H1 (cell line): ENCODE measurements at regions not wholly inside any gene's neighbourhood (a gene's known extent, or its start where the extent isn't known, plus 50 kb on each side); places are given as distances from the start of the nearest gene placed in this dataset.

Source experiments
- CTCF ChIA-PET: fragments of 300-600 bp; sonication (Branson Sonifier 250); formaldehyde crosslinking; loops from one replicate; lab custom pipeline; 2021; ENCODE audit not compliant: partially characterized antibody; lab: Charles Lee
- POLR2A ChIA-PET: fragments of 300-600 bp; sonication (Branson Sonifier 250); formaldehyde crosslinking; loops from one replicate; lab custom pipeline; 2021; ENCODE audit warnings: inconsistent platforms; ENCODE audit not compliant: partially characterized antibody; lab: Charles Lee
- DNase-seq, 2 experiments: peaks; one replicate each; pipeline versions ENCODE4 v3.0.0 to v3.0.0-alpha.2; 2010 to 2022; ENCODE audit warnings: low spot score in 2 of 2, low read depth in 1 of 2, mixed read lengths in 1 of 2
- FAIRE-seq: peaks from 2 replicates; lab custom pipeline; 2011; peaks lifted over from hg19 to GRCh38; lab: Jason Lieb, UNC
- H2AFZ ChIP-seq: 2 replicates; pipeline ENCODE4 v1.8.1; 2012; ENCODE audit warnings: low read length, inconsistent platforms
- H2AK5ac ChIP-seq: 2 replicates; pipeline ENCODE4 v1.6.1; 2013; ENCODE audit warnings: low read depth, low read length
- H2BK120ac ChIP-seq: replicated peaks from 2 replicates; pipeline ENCODE3; 2013; ENCODE audit warnings: low read depth, low read length, inconsistent platforms
- H2BK12ac ChIP-seq: 2 replicates; pipeline ENCODE4 v1.6.1; 2013; ENCODE audit warnings: low read depth, low read length
- H2BK15ac ChIP-seq: 2 replicates; pipeline ENCODE4 v1.6.1; 2013; ENCODE audit warnings: low read length
- H2BK20ac ChIP-seq: 2 replicates; pipeline ENCODE4 v1.6.1; 2013; ENCODE audit warnings: low read length
- H2BK5ac ChIP-seq: 2 replicates; pipeline ENCODE4 v1.6.1; 2013; ENCODE audit warnings: low read depth, low read length
- H3K14ac ChIP-seq: 2 replicates; pipeline ENCODE4 v1.6.1; 2013; ENCODE audit warnings: inconsistent platforms; ENCODE audit not compliant: insufficient read length
- H3K18ac ChIP-seq: 2 replicates; pipeline ENCODE4 v1.6.1; 2013; ENCODE audit warnings: low read length; ENCODE audit errors: extremely low read depth
- H3K23ac ChIP-seq: 2 replicates; pipeline ENCODE4 v1.6.1; 2013; ENCODE audit warnings: inconsistent platforms; ENCODE audit not compliant: insufficient read length
- H3K23me2 ChIP-seq: 2 replicates; pipeline ENCODE4 v1.6.1; 2013; ENCODE audit warnings: low read depth, low read length
- H3K27ac ChIP-seq: 2 replicates; pipeline ENCODE4 v1.6.1; 2011; ENCODE audit warnings: low read depth, low read length, inconsistent platforms
- H3K27me3 ChIP-seq, 4 experiments: replicated peaks in 1 of 4; 1 replicate in 1 of 4; 2 replicates in 3 of 4; pipeline versions ENCODE4 v1.6.1 to v1.8.1; 2011 to 2013; ENCODE audit warnings: low read length in 3 of 4, mild to moderate bottlenecking in 3 of 4, inconsistent platforms in 2 of 4, mixed read lengths in 2 of 4, moderate library complexity in 1 of 4; ENCODE audit not compliant: control insufficient read depth in 3 of 4, insufficient read depth in 3 of 4; ENCODE audit errors: extremely low read depth in 1 of 4
- H3K36me3 ChIP-seq, 4 experiments: 2 replicates each; pipeline versions ENCODE4 v1.6.1 to v1.8.1; 2011 to 2013; ENCODE audit warnings: mild to moderate bottlenecking in 4 of 4, low read length in 3 of 4, moderate library complexity in 2 of 4, control low read depth in 1 of 4, inconsistent platforms in 1 of 4; ENCODE audit not compliant: insufficient read depth in 4 of 4, control insufficient read depth in 2 of 4
- H3K4ac ChIP-seq: replicated peaks from 2 replicates; pipeline ENCODE3; 2013; ENCODE audit warnings: low read length, low read depth, mixed read lengths, inconsistent platforms; ENCODE audit not compliant: insufficient read length
- H3K4me1 ChIP-seq, 4 experiments: replicated peaks in 1 of 4; 1 replicate in 1 of 4; 2 replicates in 3 of 4; pipeline versions ENCODE4 v1.6.1 to v1.8.1; 2011 to 2013; ENCODE audit warnings: low read length in 3 of 4, inconsistent platforms in 2 of 4, mixed read lengths in 1 of 4; ENCODE audit not compliant: insufficient read depth in 4 of 4, control insufficient read depth in 3 of 4
- H3K4me2 ChIP-seq, 2 experiments: 2 replicates each; pipeline versions ENCODE4 v1.6.1 to v1.8.1; 2011 to 2013; ENCODE audit warnings: low read depth in 2 of 2, low read length in 2 of 2, control low read depth in 1 of 2, inconsistent platforms in 1 of 2, mild to moderate bottlenecking in 1 of 2; ENCODE audit not compliant: insufficient read depth in 1 of 2
- H3K4me3 ChIP-seq, 4 experiments: fragments of 200-600, 300-600 bp in 1 of 4; sonication (generic), shearing (Covaris generic), sonication (Bioruptor Twin) in 1 of 4; 2 replicates each; pipeline versions ENCODE4 v1.5.1 to v1.8.1; 2011 to 2016; ENCODE audit warnings: low read length in 4 of 4, low read depth in 3 of 4, control low read depth in 2 of 4, inconsistent platforms in 2 of 4, mild to moderate bottlenecking in 2 of 4, mixed read lengths in 1 of 4, moderate library complexity in 1 of 4; ENCODE audit not compliant: insufficient read depth in 2 of 4; ENCODE audit errors: extremely low read depth in 1 of 4
- H3K56ac ChIP-seq: replicated peaks from 2 replicates; pipeline ENCODE3; 2013; ENCODE audit warnings: low read depth, mild to moderate bottlenecking, mixed read lengths, low read length, inconsistent platforms; ENCODE audit not compliant: insufficient read length
- H3K79me1 ChIP-seq: 2 replicates; pipeline ENCODE4 v1.6.1; 2013; ENCODE audit warnings: low read depth, low read length, control low read depth
- H3K79me2 ChIP-seq, 2 experiments: 2 replicates each; pipeline versions ENCODE4 v1.6.1 to v1.8.1; 2012 to 2013; ENCODE audit warnings: low read length in 2 of 2, mild to moderate bottlenecking in 2 of 2, inconsistent platforms in 1 of 2; ENCODE audit not compliant: insufficient read depth in 2 of 2, control insufficient read depth in 1 of 2
- H3K9ac ChIP-seq, 4 experiments: replicated peaks in 1 of 4; 1 replicate in 1 of 4; 2 replicates in 3 of 4; pipeline versions ENCODE4 v1.6.1 to v1.8.1; 2011 to 2013; ENCODE audit warnings: low read depth in 3 of 4, low read length in 3 of 4, control low read depth in 2 of 4, mild to moderate bottlenecking in 2 of 4, moderate library complexity in 2 of 4, inconsistent platforms in 1 of 4; ENCODE audit errors: extremely low read depth in 1 of 4
- H3K9me3 ChIP-seq, 2 experiments: 2 replicates each; pipeline versions ENCODE4 v1.6.1 to v1.8.1; 2012 to 2013; ENCODE audit warnings: mild to moderate bottlenecking in 2 of 2, moderate library complexity in 2 of 2, control low read depth in 1 of 2, inconsistent platforms in 1 of 2, low read depth in 1 of 2, low read length in 1 of 2, mixed read lengths in 1 of 2; ENCODE audit not compliant: insufficient read depth in 2 of 2
- H4K20me1 ChIP-seq, 2 experiments: replicated peaks in 1 of 2; 2 replicates each; pipeline versions ENCODE3 to v1.8.1; 2011 to 2013; ENCODE audit warnings: inconsistent platforms in 2 of 2, low read length in 2 of 2, mild to moderate bottlenecking in 1 of 2; ENCODE audit not compliant: insufficient read depth in 2 of 2, control insufficient read depth in 1 of 2
- H4K5ac ChIP-seq: 2 replicates; pipeline ENCODE4 v1.6.1; 2013; ENCODE audit warnings: low read length, low read depth, mixed read lengths, inconsistent platforms; ENCODE audit not compliant: insufficient read length
- H4K8ac ChIP-seq: 2 replicates; pipeline ENCODE4 v1.8.0; 2013; ENCODE audit warnings: mild to moderate bottlenecking, moderate library complexity, low read length, inconsistent platforms; ENCODE audit not compliant: insufficient read depth; ENCODE audit errors: extremely low read depth
- H4K91ac ChIP-seq: replicated peaks from 2 replicates; pipeline ENCODE3; 2013; ENCODE audit warnings: low read length, mixed read lengths, inconsistent platforms; ENCODE audit not compliant: insufficient read length
- SP1 ChIP-seq: IDR thresholded peaks from 2 replicates; pipeline ENCODE4 v1.6.1; 2011; ENCODE audit warnings: low read depth, low read length
- WGBS, 2 experiments: shearing (Covaris generic) in 1 of 2; methylation state at CpG; one replicate each; pipeline versions ENCODE4 v1.1.6 to v1.1.7; 2013 to 2015; ENCODE audit warnings: low lambda C conversion rate in 2 of 2, mixed read lengths in 2 of 2, inconsistent platforms in 1 of 2, low coverage in 1 of 2, missing lambda C conversion rate in 1 of 2; ENCODE audit not compliant: insufficient replicate concordance in 2 of 2, insufficient coverage in 1 of 2, insufficient read length in 1 of 2; ENCODE audit errors: extremely low coverage in 1 of 2, missing lambda C conversion rate in 1 of 2; 5-methylcytosine and 5-hydroxymethylcytosine counted together
- TF ChIP-seq, protein P1 (sequence below): IDR thresholded peaks from 2 replicates; pipeline ENCODE4 v1.6.1; 2011; ENCODE audit warnings: low read depth, mild to moderate bottlenecking, low read length; ENCODE audit not compliant: insufficient read depth

GRCh38 chr21:16287046-16287445 lies 557.3 kb downstream of the USP25 start:
- H2BK20ac ChIP-seq, result no peak overlapping the region
- no peak overlapping the region for H3K14ac ChIP-seq
- no peak overlapping the region for H2BK5ac ChIP-seq
- peaks cover 0 to 2% (median under 1%) of the 10 kb centered on the region in 4 experiments; a peak in 2 of 7 replicates for H3K4me1 ChIP-seq
- ChIA-PET CTCF (no interaction called here), POLR2A (no interaction called here)
- H4K20me1 ChIP-seq, result no peaks in the 10 kb centered on the region
- TF ChIP-seq, protein P1, sequence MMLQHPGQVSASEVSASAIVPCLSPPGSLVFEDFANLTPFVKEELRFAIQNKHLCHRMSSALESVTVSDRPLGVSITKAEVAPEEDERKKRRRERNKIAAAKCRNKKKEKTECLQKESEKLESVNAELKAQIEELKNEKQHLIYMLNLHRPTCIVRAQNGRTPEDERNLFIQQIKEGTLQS, result no peak
- TF ChIP-seq SP1, result no peak
- FAIRE-seq (no peak), DNase-seq (no peak)
- no peak overlapping the region for H3K9ac ChIP-seq
- no peak overlapping the region for H2BK12ac ChIP-seq
- no peak overlapping the region for H2BK15ac ChIP-seq
- no peak overlapping the region for H3K4ac ChIP-seq
- H3K4me3 ChIP-seq, result no peak overlapping the region
- H4K8ac ChIP-seq, result no peak overlapping the region
- H2AFZ ChIP-seq, result no peak overlapping the region
- no peak overlapping the region for H3K4me2 ChIP-seq
- no peak overlapping the region for H4K91ac ChIP-seq
- no peaks in the 10 kb centered on the region for H3K9me3 ChIP-seq
- H3K27me3 ChIP-seq, result no peaks in the 10 kb centered on the region
- no peak overlapping the region for H2BK120ac ChIP-seq
- no peak overlapping the region for H4K5ac ChIP-seq
- H3K23me2 ChIP-seq, result no peaks in the 10 kb centered on the region
- no peak overlapping the region for H2AK5ac ChIP-seq
- H3K56ac ChIP-seq, result no peak overlapping the region
- no peak overlapping the region for H3K18ac ChIP-seq
- H3K27ac ChIP-seq, result no peak overlapping the region
- no peaks in the 10 kb centered on the region for H3K79me2 ChIP-seq
- no peaks in the 10 kb centered on the region for H3K79me1 ChIP-seq
- no peaks in the 10 kb centered on the region for H3K36me3 ChIP-seq
- no peak overlapping the region for H3K23ac ChIP-seq
- WGBS, 2 experiments, result 91% methylated on average over 2 of the region's 2 CpGs; no CpG with 5 or more reads in 1 of the 2 experiments
